ENCODE measurements at regions not wholly inside any gene's neighbourhood (a gene's known extent, or its start where the extent isn't known, plus 50 kb on each side); places are given as distances from the start of the nearest gene placed in this dataset.

GRCh38 chr1:68366572-68366971 is 83.2 kb downstream of the RPE65 start:
- Histone ChIP-seq H3K23ac (ENCODE audit: insufficient read length, low read depth, low read length) (no peak overlapping the region), H3K18ac (ENCODE audit: insufficient read length, low read depth, low read length) (no peak overlapping the region), H3K79me2 (ENCODE audit: insufficient read depth, low read length) (no peaks in the 10 kb centered on the region), H3K9me3 (ENCODE audit: control insufficient read depth, low read depth, low read length) (no peaks in the 10 kb centered on the region), H3K56ac (ENCODE audit: insufficient read length, low read depth, low read length) (no peak overlapping the region), H2AFZ (ENCODE audit: low read length) (no peak overlapping the region), H3K4me1 (ENCODE audit: insufficient read depth, low read length) (no peaks in the 10 kb centered on the region), H3K23me2 (ENCODE audit: insufficient read length, low read depth, low read length, poor library complexity, severe bottlenecking) (no peaks in the 10 kb centered on the region), H3K14ac (ENCODE audit: insufficient read depth, low read length) (no peak overlapping the region), H4K20me1 (ENCODE audit: control insufficient read depth, insufficient read depth, insufficient read length) (no peaks in the 10 kb centered on the region), H4K91ac (ENCODE audit: insufficient read length, low read depth, low read length) (no peak overlapping the region), H3K4me2 (ENCODE audit: insufficient read depth, insufficient read length, low read length) (no peak overlapping the region), H4K8ac (replicated peaks; ENCODE audit: insufficient read length, low read depth, low read length) (no peak overlapping the region), H2BK120ac (ENCODE audit: low read depth, low read length, poor library complexity, severe bottlenecking) (no peak overlapping the region), H3K27me3 (ENCODE audit: insufficient read depth, low read length) (no peaks in the 10 kb centered on the region), H3K4ac (ENCODE audit: low read depth, low read length) (no peak overlapping the region), H2BK12ac (ENCODE audit: insufficient read length, low read depth, low read length) (no peak overlapping the region), H2BK5ac (ENCODE audit: insufficient read length, low read length) (no peak overlapping the region), H4K5ac (ENCODE audit: insufficient read length, low read depth, low read length) (no peak overlapping the region), H2BK20ac (ENCODE audit: low read depth, low read length, poor library complexity, severe bottlenecking) (no peak overlapping the region), H3K79me1 (ENCODE audit: insufficient read depth, low read depth, low read length, poor library complexity, severe bottlenecking) (no peaks in the 10 kb centered on the region), H2AK5ac (ENCODE audit: insufficient read length, low read length) (no peak overlapping the region), H3T11ph (ENCODE audit: low read length) (no peak overlapping the region), H3K27ac (ENCODE audit: insufficient read length, low read depth, low read length) (no peak overlapping the region), H3K9ac (ENCODE audit: extremely low read depth, insufficient read length, low read length) (no peak overlapping the region), H2BK15ac (ENCODE audit: low read depth, low read length) (no peak overlapping the region)
- H3K9me3 Mint-ChIP-seq, result no peaks in the 10 kb centered on the region
- no peak for DNase-seq
- WGBS (ENCODE audit: extremely low coverage, insufficient read length, low lambda C conversion rate), result no CpG with 5 or more reads among the region's 5 CpGs
- no peaks in the 10 kb centered on the region for H3K27me3 Mint-ChIP-seq (ENCODE audit: low read depth)
- TF ChIP-seq, protein P1, sequence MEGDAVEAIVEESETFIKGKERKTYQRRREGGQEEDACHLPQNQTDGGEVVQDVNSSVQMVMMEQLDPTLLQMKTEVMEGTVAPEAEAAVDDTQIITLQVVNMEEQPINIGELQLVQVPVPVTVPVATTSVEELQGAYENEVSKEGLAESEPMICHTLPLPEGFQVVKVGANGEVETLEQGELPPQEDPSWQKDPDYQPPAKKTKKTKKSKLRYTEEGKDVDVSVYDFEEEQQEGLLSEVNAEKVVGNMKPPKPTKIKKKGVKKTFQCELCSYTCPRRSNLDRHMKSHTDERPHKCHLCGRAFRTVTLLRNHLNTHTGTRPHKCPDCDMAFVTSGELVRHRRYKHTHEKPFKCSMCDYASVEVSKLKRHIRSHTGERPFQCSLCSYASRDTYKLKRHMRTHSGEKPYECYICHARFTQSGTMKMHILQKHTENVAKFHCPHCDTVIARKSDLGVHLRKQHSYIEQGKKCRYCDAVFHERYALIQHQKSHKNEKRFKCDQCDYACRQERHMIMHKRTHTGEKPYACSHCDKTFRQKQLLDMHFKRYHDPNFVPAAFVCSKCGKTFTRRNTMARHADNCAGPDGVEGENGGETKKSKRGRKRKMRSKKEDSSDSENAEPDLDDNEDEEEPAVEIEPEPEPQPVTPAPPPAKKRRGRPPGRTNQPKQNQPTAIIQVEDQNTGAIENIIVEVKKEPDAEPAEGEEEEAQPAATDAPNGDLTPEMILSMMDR (conservative IDR thresholded peaks at IDR 0.05), result no peak
- H3K4me3 Mint-ChIP-seq, result no peak overlapping the region
- no peak overlapping the region for H3K27ac Mint-ChIP-seq
- no peaks in the 10 kb centered on the region for H3K36me3 Mint-ChIP-seq (ENCODE audit: insufficient read depth in 1 of 3, low read depth in 3 of 3)
- no peaks in the 10 kb centered on the region; a peak in 1 of 4 replicates for H3K4me1 Mint-ChIP-seq
